HG03135 (cell line): ENCODE measurements at regions not wholly inside any gene's neighbourhood (a gene's known extent, or its start where the extent isn't known, plus 50 kb on each side); places are given as distances from the start of the nearest gene placed in this dataset.

Experiments used
- ATAC-seq: cut with Tn5 transposase; IDR thresholded peaks from one replicate; pipeline ENCODE4 v1.9.1; 2021; ENCODE audit warnings: mild to moderate bottlenecking, moderate library complexity; ENCODE audit not compliant: unreplicated experiment

GRCh38 chr17:15177343-15177742 lies 87.8 kb downstream of the PMP22 start:
- no peak for ATAC-seq

GRCh38 chr17:15175356-15175755 lies 89.8 kb downstream of the PMP22 start:
- no peak for ATAC-seq

GRCh38 chr17:15171167-15172047 lies 93.7 kb downstream of the PMP22 start:
- ATAC-seq: no peak

- ATAC-seq: no peak
Observed at GRCh38 chr17:15169676-15170075, 95.5 kb downstream of the PMP22 start.

GRCh38 chr17:15168379-15168778 lies 96.7 kb downstream of the PMP22 start:
- ATAC-seq: no peak

- ATAC-seq: no peak
Observed at GRCh38 chr17:15161395-15161794, 103.7 kb downstream of the PMP22 start.

- ATAC-seq: no peak
Observed at GRCh38 chr17:15157051-15157450, 108.1 kb downstream of the PMP22 start.

- no peak for ATAC-seq
Observed at GRCh38 chr17:15154618-15155017, 110.5 kb downstream of the PMP22 start.

- ATAC-seq: no peak
Observed at GRCh38 chr17:15145621-15146020, 119.5 kb downstream of the PMP22 start.

GRCh38 chr17:15143524-15143923 lies 121.6 kb downstream of the PMP22 start:
- no peak for ATAC-seq

- no peak for ATAC-seq
Observed at GRCh38 chr17:15134363-15134762, 130.8 kb downstream of the PMP22 start.

- no peak for ATAC-seq
Observed at GRCh38 chr17:15133826-15134225, 131.3 kb downstream of the PMP22 start.

- no peak for ATAC-seq
Observed at GRCh38 chr17:15133143-15133542, 132.0 kb downstream of the PMP22 start.

GRCh38 chr17:15130426-15130825 lies 134.7 kb downstream of the PMP22 start:
- no peak for ATAC-seq

GRCh38 chr17:15129986-15130385 lies 135.1 kb downstream of the PMP22 start:
- ATAC-seq: no peak

- ATAC-seq: no peak
Observed at GRCh38 chr17:15124746-15125145, 140.4 kb downstream of the PMP22 start.

GRCh38 chr17:15124264-15124595 lies 140.9 kb downstream of the PMP22 start:
- no peak for ATAC-seq

- no peak for ATAC-seq
Observed at GRCh38 chr17:15123593-15124263, 141.4 kb downstream of the PMP22 start.

- no peak for ATAC-seq
Observed at GRCh38 chr17:15122857-15123256, 142.3 kb downstream of the PMP22 start.

- ATAC-seq: no peak
Observed at GRCh38 chr17:15121426-15121825, 143.7 kb downstream of the PMP22 start.

GRCh38 chr17:15119968-15120367 lies 145.2 kb downstream of the PMP22 start:
- no peak for ATAC-seq

GRCh38 chr17:15117239-15117638 lies 147.9 kb downstream of the PMP22 start:
- ATAC-seq: no peak
